Hypothalamus (tissue), 51 donors: ENCODE measurements at regions not wholly inside any gene's neighbourhood (a gene's known extent, or its start where the extent isn't known, plus 50 kb on each side); places are given as distances from the start of the nearest gene placed in this dataset.
"Not testable (repeated sequence)": the region's sequence is repeated elsewhere in the genome, so short reads cannot be mapped to it uniquely, and the experiment has no call there.

Experiments used
- DNase-seq, 51 donors: peaks; one replicate each; lab custom pipeline; 2025; lab: John Stamatoyannopoulos, UW

DNA sequence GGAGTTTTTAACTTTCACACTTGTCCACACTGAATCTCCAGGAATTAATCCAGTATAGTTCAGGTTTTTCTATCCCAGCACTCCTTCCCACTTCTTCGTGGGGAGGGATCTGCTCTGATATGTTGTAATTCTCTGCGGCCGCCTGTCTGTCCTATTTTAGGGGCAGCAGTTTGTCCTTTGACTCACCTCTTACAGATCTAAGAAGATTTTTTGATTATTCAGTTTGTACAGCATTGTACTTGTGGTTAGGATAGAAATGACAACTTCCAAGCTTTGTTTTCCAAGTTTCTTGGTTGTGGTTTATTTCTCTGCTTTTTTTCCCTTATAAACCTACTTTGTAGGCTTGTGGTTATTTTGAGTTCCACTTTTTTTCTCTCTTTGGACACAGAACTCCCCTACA is 601.7 kb downstream of the SI start:
- DNase-seq: no peak

DNA sequence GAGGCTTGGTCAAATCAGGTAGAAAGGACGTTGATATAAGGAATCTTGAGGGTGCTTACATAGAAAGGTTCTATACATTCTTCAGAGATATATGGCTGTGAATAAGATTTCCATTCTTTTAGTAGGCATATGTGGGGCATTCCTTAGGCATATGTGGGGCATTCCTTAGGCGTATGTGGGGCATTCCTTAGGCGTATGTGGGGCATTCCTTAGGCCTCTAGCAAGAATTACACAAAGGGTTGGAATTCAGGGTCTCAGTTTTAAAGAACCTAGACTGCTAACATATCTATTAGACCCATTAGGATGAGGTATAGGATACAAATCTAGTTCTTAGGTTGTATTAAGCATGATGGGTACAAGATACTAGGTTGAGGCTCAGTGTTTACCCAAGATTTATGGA is 607.8 kb downstream of the SI start:
- no peak for DNase-seq

DNA sequence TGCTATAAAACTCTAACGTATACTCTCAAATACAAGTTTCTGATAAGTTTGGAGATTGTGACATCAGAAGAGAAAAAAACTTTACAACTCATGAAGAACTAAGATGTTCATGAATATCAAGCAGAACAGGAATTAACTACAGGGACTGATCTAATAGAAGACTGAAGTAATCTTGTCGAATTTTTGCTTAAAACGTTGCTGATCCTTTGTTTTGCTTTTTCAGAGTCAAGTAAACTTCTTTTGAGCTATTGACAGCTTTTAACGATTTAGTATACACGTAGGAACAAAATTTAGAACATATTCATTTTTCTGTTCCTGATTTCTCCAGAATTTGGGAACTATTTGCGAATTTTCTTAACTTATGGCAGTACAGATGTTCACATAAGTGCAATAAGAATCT is 610.2 kb downstream of the SI start:
- no peak for DNase-seq

DNA sequence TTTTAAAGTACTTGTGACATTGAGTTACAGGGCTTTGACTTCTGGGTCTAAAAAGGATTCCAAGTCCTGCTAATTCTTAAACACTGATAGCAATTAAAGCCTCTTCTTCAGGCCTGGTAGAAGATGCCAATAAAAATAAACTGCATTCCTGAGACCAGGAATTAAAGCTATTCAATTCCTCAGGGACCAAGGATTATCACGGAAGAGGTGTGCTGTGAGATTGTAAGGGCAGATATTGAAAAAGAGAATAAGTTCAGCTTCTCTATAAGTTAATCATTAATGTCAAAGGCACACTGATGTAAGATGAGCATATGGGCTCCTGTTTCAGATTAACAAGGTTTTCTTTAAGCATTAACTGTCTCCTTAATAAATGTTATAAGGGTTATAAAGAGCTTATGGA is 611.3 kb downstream of the SI start:
- no peak for DNase-seq

DNA sequence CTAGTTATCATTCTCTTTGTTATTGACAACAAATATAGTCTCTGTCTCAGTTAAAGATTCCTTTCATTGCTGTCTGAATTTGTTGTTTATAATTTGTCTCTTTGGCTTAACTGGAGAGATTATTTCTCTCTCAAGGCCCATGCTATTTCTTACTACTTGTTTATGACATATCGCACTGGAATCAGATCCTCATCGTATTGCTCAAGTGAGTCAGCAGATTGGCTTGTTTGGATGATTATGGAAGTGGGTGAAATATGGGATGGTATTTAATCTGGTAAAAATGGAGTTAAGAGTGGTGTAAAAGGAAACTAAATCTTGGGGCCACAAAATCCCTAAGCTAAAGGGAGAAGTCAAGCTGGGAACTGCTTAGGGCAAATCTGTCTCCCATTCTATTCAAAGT is 613.1 kb downstream of the SI start:
- DNase-seq: no peak

DNA sequence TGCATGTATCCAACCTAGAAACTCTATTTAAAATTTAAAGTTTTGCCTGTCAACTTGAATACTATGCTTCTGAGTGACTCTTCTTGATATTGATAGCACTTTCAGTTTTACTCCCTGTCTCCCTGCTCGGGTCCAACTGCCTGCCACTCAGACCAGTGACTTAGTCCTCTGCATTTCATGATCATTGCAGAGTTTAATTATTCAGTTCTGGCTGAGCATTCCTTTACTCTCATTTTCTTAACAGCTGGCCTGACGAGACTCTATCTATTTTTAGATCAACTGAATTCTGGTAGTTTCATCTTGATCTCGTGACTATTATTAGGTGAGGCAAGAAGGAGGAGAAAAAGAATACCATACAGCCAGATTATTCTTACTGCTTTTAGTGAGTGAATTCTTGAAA is 617.4 kb downstream of the SI start:
- DNase-seq: no peak

DNA sequence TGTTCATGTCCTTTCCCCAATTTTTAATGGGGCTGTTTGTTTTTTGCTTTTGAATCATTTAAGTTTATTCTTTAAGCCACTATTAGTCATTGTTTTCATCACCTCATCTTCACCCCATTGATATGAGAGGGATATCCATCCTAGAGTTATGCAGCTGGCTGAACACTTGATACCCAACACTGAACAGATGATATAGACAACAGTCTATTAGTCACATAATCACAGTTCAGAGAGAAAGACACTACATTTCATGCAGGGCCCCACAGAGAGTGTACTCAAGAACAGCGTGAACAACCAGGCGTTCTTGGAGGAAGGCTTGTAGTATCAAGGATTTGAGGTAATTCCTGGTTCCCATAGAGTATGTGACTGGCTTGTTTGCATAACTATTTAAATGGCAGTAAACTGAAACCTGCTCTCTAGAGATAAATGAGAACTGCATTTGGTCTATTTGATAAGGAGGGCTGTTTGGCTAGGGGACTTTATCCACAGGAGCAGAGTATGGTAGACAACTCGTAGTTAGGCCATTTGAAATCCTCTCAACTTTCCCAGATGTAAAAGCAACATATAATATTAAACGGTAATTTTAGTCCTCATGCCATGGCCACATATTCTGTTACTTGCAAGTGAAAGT is 618.7 kb downstream of the SI start:
- no peak for DNase-seq

DNA sequence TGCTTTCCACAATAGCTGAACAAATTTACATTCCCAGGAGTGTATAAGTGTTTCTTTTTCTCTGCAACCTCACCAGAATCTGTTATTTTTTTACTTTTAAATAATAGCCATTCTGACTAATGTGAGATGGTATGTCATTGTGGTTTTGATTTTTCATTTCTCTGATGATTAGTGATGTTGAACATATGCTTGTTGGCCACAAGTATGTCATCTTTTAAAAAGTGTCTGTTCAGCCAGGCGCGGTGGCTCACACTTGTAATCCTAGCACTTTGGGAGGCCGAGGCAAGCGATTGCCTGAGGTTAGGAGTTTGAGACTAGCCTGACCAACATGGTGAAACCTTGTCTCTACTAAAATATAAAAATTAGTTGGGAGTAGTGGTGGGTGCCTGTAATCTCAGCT is 619.3 kb downstream of the SI start:
- DNase-seq: no peak

DNA sequence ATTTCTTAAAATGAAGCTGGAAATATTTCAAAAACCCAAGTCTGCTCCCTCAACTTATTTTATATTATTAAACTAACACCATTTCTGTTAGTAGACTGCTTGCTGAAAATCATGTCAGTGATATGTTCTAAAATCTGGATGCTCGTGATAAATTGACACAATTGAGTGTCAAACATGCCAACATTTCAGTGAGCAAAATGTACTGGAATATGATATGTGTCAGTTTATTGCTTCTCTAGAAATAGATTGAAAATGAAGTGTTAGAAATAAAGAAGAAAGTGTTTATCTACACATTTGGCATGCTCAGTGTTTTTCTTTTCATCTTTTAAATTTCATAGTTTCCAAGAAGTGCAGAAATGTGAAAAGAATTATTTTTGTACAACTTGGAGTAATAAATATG is 624.6 kb downstream of the SI start:
- no peak for DNase-seq

DNA sequence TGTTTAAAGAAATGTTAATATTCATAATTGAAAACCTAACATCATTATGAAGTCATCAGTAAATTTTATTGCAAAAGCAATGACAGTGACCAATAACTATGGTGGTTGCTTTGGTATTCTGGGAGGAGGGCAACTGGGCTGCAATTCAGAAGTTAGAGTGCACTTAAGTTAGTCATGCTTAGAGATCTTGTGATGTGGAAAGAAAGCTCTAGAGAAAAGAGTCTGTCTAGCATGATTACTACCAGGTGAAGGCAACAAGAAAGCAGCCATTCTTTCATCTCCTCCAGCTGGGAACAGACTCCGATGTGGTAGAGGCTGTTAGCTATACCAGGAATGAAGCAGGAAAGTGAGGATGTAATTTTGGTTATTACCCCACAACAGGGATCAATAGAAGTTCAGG is 625.6 kb downstream of the SI start:
- no peak for DNase-seq

DNA sequence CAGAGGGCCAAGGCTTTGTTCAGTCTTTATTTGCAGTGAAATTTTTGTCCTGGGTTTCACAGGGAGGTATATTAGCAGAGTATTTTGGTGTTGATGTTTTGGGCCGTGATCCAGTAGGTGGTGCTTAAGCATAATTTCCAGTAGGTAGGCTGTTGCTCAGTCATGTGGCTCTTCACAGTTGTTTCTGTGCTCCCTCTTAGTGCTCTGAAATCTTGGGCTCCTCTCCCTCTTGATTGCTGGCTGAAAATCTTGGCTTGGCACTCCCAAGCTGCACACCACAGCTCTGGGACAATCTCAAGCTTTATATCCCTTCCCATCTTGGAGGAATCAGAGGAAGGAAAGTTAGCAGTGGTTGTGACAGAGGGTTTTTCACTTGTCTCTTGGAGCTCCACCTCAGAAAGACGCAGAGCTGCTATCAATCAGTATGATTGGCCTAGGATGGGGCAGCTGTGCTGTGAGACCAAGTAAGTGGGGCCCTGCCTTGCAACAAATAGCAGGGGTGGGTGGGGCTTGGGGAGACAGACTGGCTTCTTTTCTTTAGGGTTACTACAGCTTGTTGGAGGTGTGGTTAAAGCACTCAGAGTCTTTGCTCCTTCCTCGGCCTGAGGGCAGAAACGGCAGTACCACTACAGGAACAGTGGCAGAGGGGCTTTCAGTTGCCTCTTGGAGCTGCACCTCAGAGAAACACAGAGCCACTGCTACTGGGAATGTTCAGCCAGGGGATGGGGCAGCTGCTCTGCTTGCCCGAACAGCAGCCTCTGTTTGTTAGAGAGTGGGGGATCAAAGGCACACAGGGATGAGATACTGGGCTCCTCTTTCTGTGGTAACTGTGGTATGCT is 627.0 kb downstream of the SI start:
- no peak for DNase-seq

DNA sequence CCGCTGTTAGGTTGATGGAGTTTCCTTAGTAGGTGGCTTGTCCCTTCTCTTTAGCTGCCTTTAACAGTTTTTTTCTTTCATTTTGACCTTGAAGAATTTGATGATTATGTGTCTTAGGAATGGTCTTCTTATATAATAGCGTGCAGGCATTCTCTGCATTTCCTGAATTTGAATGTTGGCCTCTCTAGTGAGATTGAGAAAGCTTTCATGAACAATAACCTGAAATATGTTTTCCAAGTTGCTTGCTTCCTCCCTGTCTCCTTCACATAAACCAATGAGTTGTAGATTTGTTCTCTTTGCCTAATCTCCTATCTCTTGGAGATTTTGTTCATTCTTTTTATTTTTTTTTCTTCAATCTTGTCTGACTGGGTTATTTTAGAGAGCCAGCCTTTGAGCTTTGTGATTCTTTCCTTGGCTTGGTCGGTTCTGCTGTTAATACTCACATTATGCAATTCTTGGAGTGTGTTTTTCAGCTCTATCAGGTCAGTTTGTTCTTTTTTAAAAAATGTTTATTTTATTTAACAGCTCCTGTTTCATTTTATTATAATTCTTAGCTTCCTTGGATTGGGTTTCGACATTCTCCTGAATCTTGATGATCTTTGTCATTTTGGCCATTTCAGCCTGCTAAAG is 627.9 kb downstream of the SI start:
- DNase-seq: no peak

DNA sequence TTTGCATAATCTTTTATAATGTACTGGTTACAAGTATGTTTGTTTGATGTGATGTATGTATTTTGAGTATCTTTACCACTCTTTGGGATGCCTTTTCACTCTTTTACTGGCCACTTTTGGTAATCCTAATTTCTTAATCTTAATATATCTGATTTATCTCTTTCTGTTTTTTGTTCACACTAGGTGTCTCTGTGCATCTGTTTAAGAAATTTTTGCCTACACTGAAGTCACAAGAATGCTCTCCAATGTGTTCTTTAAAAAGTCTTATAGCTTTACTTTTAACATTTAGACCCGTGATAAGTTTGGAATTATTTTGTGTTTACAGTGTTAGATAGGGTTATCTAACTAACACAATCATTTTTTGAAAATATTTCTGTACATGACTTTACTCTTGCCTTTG is 659.1 kb downstream of the SI start:
- DNase-seq: no peak

DNA sequence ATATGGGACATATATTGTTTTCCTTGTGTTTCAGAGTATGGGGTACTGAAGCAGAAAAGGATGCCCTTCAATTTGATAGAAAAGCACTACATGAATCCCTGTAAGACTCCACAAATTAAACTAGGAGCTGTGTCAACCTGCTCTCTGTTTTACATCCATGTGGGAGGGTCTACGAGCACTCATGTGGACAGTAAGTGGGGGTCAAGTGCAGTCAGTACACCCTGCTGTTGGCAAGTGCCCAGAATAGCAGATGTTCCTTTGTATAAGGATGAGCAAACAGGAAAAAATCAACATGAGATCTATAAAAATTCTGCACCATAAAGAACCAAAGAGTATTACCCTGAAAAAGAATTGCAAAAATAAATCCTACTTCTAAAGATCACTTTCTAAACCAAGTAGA is 659.9 kb downstream of the SI start:
- no peak for DNase-seq

DNA sequence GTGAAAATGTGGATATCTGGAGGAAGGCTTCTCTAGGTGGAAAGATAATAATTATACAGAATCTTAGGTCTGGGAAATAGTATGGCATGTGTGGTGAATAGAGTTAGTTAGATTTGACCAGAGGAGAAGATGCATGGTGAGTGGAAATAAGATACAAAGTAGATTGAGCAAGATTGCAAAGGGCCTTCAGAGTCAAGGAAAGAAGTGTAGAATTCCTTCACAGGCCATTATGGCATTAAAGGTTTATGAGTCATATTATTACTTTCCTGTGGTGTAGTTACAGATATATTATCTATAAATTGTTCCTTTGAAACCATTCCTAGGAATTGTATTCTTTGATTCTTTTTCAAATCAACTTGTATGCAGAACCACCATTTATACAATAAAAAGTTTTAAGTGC is 660.3 kb downstream of the SI start:
- DNase-seq: no peak

DNA sequence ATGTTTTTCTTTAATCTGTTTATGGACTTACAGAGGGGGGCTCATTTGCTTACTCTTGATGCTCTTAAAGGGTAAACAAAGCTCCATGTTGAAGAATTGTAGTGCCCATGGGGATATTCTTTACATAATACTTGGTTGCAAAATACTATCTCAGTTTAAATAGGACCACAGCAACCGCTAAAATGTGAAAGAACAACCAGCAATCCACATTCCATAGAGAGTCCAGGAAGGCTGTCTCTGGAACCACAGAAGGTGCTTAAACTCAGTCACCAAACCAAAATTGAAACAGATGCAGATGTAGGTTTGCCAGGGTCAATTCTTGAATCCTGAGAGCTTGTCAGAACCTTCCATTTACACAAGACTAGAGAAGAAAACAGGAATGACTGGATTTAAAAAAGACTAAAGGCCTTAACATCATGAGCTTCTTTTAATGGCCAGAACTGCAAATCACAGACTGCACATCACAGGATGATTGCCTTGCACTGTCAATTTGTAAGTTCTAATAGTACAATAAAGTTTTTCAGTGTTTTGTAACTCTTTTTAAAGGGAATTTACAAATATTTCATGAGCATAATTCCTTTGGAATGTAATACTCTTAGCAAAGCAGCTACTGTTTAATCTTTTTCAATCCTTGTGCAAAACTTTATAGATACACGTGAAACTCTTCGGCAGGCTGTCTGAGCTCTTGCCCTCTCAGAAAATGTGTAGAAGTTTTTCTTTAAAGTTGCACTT is 661.6 kb downstream of the SI start:
- DNase-seq: no peak

DNA sequence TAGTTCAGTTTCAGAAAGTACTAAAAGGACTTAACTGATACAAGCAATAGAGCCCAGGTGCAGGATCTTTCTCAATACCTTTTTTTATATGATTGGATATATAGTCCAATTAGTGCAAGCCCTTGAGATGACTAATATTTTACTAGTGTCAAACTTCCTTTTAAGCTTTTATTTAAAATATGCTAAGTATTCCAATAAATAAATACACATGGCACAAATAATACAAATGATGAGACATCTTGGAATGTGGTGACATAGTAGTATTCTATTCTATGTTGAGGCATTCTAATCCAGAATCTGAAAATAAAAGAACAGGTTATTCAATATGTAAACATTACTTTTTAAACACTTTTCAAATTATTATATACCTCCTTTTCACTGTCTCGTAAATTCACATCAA is 670.0 kb downstream of the SI start:
- no peak for DNase-seq

DNA sequence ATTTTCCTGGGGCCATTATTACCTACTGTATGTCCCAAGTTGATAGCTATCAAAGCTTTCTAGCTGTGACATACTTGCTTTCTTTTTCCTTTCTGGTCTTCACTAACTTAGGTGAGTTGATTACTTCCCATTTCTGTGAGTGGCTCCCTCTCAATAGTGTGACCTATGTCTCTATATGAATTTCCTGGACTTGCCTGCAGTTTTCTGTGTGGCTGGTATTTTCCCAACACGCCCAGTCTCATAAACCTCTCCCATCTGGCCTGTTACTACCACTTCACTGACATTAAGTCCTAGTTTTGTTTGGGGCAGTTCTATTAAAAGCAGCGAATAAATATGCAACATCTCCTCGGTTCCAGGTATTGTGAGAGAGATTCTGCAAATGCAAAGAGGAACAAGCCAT is 671.2 kb downstream of the SI start:
- DNase-seq: no peak

DNA sequence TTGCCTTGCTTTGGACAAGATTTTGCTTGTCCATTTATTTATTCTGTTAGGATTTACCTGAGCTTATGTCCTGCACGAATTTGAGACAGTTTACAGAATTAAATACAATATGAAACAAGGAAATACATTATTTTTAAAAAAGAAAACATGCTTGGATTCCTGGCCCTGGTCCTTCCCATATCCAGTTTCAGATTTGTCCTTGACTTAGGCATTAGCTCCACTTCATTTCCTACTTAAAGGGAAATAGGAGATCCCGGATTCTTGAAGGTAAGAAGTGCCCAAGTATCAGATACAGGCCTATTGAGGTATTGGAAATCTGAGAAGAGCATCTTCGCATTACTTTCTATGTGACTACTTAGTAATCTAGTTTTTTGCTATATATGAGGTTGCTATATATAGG is 672.0 kb downstream of the SI start:
- DNase-seq: no peak

DNA sequence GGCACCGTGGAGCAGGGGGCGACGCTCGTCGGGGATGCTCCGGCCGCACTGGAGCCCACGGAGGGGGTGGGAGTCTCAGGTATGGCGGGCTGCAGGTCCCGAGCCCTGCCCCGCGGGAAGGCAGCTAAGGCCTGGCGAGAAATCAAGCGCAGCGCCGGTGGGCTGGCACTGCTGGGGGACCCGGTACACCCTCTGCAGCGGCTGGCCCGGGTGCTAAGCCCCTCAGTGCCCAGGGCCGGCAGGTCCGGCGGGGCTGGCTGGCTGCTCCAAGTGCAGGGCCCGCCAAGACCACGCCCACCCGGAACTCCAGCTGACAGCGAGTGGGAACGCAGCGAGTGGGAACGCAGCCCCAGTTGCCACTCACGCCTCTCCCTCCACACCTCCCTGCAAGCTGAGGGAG is 676.4 kb downstream of the SI start:
- no peak for DNase-seq

DNA sequence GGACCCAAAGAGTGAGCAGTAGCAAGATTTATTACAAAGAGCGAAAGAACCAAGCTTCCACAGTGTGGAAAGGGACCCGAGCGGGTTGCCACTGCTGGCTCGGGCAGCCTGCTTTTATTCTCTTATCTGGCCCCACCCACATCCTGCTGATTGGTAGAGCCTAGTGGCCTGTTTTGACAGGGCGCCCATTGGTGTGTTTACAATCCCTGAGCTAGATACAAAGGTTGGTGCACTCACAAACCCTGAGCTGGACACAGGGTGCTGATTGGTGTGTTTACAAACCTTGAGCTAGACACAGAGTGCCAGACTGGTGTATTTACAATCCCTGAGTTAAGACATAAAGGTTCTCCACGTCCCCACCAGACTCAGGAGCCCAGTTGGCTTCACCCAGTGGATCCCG is 676.9 kb downstream of the SI start:
- DNase-seq: not testable (repeated sequence)

DNA sequence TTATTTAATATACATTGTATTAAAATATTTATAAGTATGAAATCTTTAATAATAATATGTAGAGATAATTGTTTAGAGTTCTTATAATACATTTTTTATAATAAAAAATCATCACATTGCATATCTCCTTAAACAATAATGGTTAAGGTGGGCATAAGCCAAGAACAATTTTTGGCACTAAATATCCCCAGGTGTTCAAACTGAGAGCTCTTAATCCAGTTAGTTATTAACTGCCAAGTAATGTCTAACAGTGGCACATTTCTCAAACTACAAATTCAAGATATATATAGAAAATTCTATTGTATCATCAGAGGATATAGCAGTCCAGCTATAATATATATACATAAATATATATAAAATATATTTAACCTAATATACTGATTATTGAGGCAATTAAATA is 680.8 kb downstream of the SI start:
- DNase-seq: no peak
